GM23338 (cell line): ENCODE measurements at regions not wholly inside any gene's neighbourhood (a gene's known extent, or its start where the extent isn't known, plus 50 kb on each side); places are given as distances from the start of the nearest gene placed in this dataset.

Experiments
- CTCF ChIP-seq, 2 experiments: fragments of 200-600 bp in 1 of 2; sonication (generic) in 1 of 2; conservative IDR thresholded peaks; 2 replicates each; pipeline versions ENCODE4 v1.5.1 to v1.6.1; 2016 to 2017; ENCODE audit warnings: antibody characterized with exemption in 2 of 2, low read depth in 2 of 2, mild to moderate bottlenecking in 2 of 2, moderate library complexity in 1 of 2
- EZH2phosphoT487 ChIP-seq: fragments of 200-600 bp; sonication (generic); IDR thresholded peaks from one replicate; pipeline ENCODE4 v1.8.1; 2018; ENCODE audit warnings: antibody characterized with exemption; ENCODE audit not compliant: unreplicated experiment

- TF ChIP-seq EZH2phosphoT487 (no peak), CTCF (conservative IDR thresholded peaks at IDR 0.05; ENCODE audit: low read depth in 2 of 2) (no peak)
These were observed 230.7 kb upstream of the PODXL start for GRCh38 chr7:131787101-131787500.
